GM23338 (cell line): ENCODE measurements at regions not wholly inside any gene's neighbourhood (a gene's known extent, or its start where the extent isn't known, plus 50 kb on each side); places are given as distances from the start of the nearest gene placed in this dataset.

ENCODE experiments used
- CREB1 ChIP-seq: fragments of 250-450 bp; sonication (Bioruptor Pico); IDR thresholded peaks from 2 replicates; pipeline ENCODE4 v1.5.0; 2020; ENCODE audit warnings: low read depth, mild to moderate bottlenecking, moderate library complexity
- CTCF ChIP-seq, 2 experiments: fragments of 200-600 bp in 1 of 2; sonication (generic) in 1 of 2; conservative IDR thresholded peaks; 2 replicates each; pipeline versions ENCODE4 v1.5.1 to v1.6.1; 2016 to 2017; ENCODE audit warnings: antibody characterized with exemption in 2 of 2, low read depth in 2 of 2, mild to moderate bottlenecking in 2 of 2, moderate library complexity in 1 of 2
- EZH2 ChIP-seq: fragments of 200-600 bp; sonication (generic); IDR thresholded peaks from one replicate; pipeline ENCODE4 v1.8.0; 2017; ENCODE audit warnings: antibody characterized with exemption, mild to moderate bottlenecking, low read depth; ENCODE audit not compliant: unreplicated experiment
- EZH2phosphoT487 ChIP-seq: fragments of 200-600 bp; sonication (generic); IDR thresholded peaks from one replicate; pipeline ENCODE4 v1.8.1; 2018; ENCODE audit warnings: antibody characterized with exemption; ENCODE audit not compliant: unreplicated experiment
- JUNB ChIP-seq: IDR thresholded peaks from one replicate; pipeline ENCODE4 v1.6.1; 2016; ENCODE audit warnings: antibody characterized with exemption; ENCODE audit not compliant: unreplicated experiment
- NANOG ChIP-seq: IDR thresholded peaks from 2 replicates; pipeline ENCODE4 v1.6.1; 2016; ENCODE audit warnings: antibody characterized with exemption, borderline replicate concordance
- POLR2AphosphoS5 ChIP-seq: IDR thresholded peaks from 2 replicates; pipeline ENCODE4 v1.6.1; 2016; ENCODE audit warnings: antibody characterized with exemption, low read depth

GRCh38 chr11:29187215-29187614 lies 829.6 kb downstream of the KCNA4 start:
- TF ChIP-seq CTCF (conservative IDR thresholded peaks at IDR 0.05; ENCODE audit: low read depth in 2 of 2) (no peak), CREB1 (no peak), JUNB (no peak), EZH2 (no peak), NANOG (no peak), EZH2phosphoT487 (no peak), POLR2AphosphoS5 (no peak)
